ENCODE measurements at regions not wholly inside any gene's neighbourhood (a gene's known extent, or its start where the extent isn't known, plus 50 kb on each side); places are given as distances from the start of the nearest gene placed in this dataset.
"Not testable (repeated sequence)": the region's sequence is repeated elsewhere in the genome, so short reads cannot be mapped to it uniquely, and the experiment has no call there.

GRCh38 chr20:51945177-51945576, 142.9 kb upstream of the SALL4 start:
- Histone ChIP-seq H3K27ac (ENCODE audit: low read depth, low read length, poor library complexity, severe bottlenecking) (no peak overlapping the region), H3K27me3 (ENCODE audit: insufficient read depth, low read length) (no peaks in the 10 kb centered on the region), H3K79me2 (ENCODE audit: insufficient read depth, low read length) (no peaks in the 10 kb centered on the region), H2AFZ (ENCODE audit: low read length) (no peak overlapping the region), H3K9me3 (ENCODE audit: low read length) (no peaks in the 10 kb centered on the region), H3K36me3 (ENCODE audit: insufficient read depth, low read length) (no peaks in the 10 kb centered on the region), H3K4me3 (ENCODE audit: low read depth, low read length, poor library complexity, severe bottlenecking) (no peak overlapping the region), H4K20me1 (ENCODE audit: insufficient read depth, low read length) (no peaks in the 10 kb centered on the region), H3K4me1 (ENCODE audit: insufficient read depth, low read length, severe bottlenecking) (no peaks in the 10 kb centered on the region), H3K9ac (ENCODE audit: low read length) (no peak overlapping the region), H3F3A (ENCODE audit: insufficient read depth, low read length) (no peaks in the 10 kb centered on the region), H3K4me2 (ENCODE audit: low read length) (no peak overlapping the region), H3K9me2 (ENCODE audit: low read depth, low read length) (no peaks in the 10 kb centered on the region)
- TF ChIP-seq EZH2 (IDR thresholded peaks at IDR 0.05; ENCODE audit: borderline replicate concordance, low read length): no peak
- no peak for TF ChIP-seq CTCF (IDR thresholded peaks at IDR 0.05; ENCODE audit: low read length)

- Histone ChIP-seq H3K4me3 (ENCODE audit: low read depth, low read length, poor library complexity, severe bottlenecking) (no peak overlapping the region), H4K20me1 (ENCODE audit: insufficient read depth, low read length) (no peaks in the 10 kb centered on the region), H2AFZ (ENCODE audit: low read length) (no peak overlapping the region), H3K27me3 (ENCODE audit: insufficient read depth, low read length) (no peaks in the 10 kb centered on the region; the same call in 1 of the 2 replicates), H3K9ac (ENCODE audit: low read length) (no peak overlapping the region), H3K79me2 (ENCODE audit: insufficient read depth, low read length) (no peaks in the 10 kb centered on the region), H3K9me2 (ENCODE audit: low read depth, low read length) (no peaks in the 10 kb centered on the region), H3K9me3 (ENCODE audit: low read length) (no peaks in the 10 kb centered on the region), H3K4me1 (ENCODE audit: insufficient read depth, low read length, severe bottlenecking) (no peaks in the 10 kb centered on the region), H3K27ac (ENCODE audit: low read depth, low read length, poor library complexity, severe bottlenecking) (no peak overlapping the region), H3K4me2 (ENCODE audit: low read length) (no peak overlapping the region), H3K36me3 (ENCODE audit: insufficient read depth, low read length) (no peaks in the 10 kb centered on the region), H3F3A (ENCODE audit: insufficient read depth, low read length) (no peaks in the 10 kb centered on the region)
- TF ChIP-seq EZH2 (IDR thresholded peaks at IDR 0.05; ENCODE audit: borderline replicate concordance, low read length) (no peak), CTCF (IDR thresholded peaks at IDR 0.05; ENCODE audit: low read length) (no peak)
These were observed 141.4 kb upstream of the SALL4 start for GRCh38 chr20:51943761-51944160.

GRCh38 chr20:51943326-51943725, 141.0 kb upstream of the SALL4 start:
- not testable (repeated sequence) for H3F3A ChIP-seq (ENCODE audit: insufficient read depth, low read length); H3K27ac ChIP-seq (ENCODE audit: low read depth, low read length, poor library complexity, severe bottlenecking); H3K79me2 ChIP-seq (ENCODE audit: insufficient read depth, low read length); H3K9me2 ChIP-seq (ENCODE audit: low read depth, low read length); H3K4me3 ChIP-seq (ENCODE audit: low read depth, low read length, poor library complexity, severe bottlenecking); H2AFZ ChIP-seq (ENCODE audit: low read length); H3K4me2 ChIP-seq (ENCODE audit: low read length); H3K9me3 ChIP-seq (ENCODE audit: low read length); H3K4me1 ChIP-seq (ENCODE audit: insufficient read depth, low read length, severe bottlenecking); H3K36me3 ChIP-seq (ENCODE audit: insufficient read depth, low read length); H3K27me3 ChIP-seq (ENCODE audit: insufficient read depth, low read length); H3K9ac ChIP-seq (ENCODE audit: low read length); H4K20me1 ChIP-seq (ENCODE audit: insufficient read depth, low read length)

GRCh38 chr20:51941503-51941902, 139.2 kb upstream of the SALL4 start:
- H3F3A ChIP-seq (ENCODE audit: insufficient read depth, low read length): no peaks in the 10 kb centered on the region
- H3K79me2 ChIP-seq (ENCODE audit: insufficient read depth, low read length): no peaks in the 10 kb centered on the region
- no peaks in the 10 kb centered on the region; the same call in 1 of the 2 replicates for H3K27me3 ChIP-seq (ENCODE audit: insufficient read depth, low read length)
- H3K9ac ChIP-seq (ENCODE audit: low read length): no peak overlapping the region
- no peaks in the 10 kb centered on the region for H4K20me1 ChIP-seq (ENCODE audit: insufficient read depth, low read length)
- H3K4me2 ChIP-seq (ENCODE audit: low read length): no peak overlapping the region
- no peak overlapping the region for H3K27ac ChIP-seq (ENCODE audit: low read depth, low read length, poor library complexity, severe bottlenecking)
- H3K4me1 ChIP-seq (ENCODE audit: insufficient read depth, low read length, severe bottlenecking): no peaks in the 10 kb centered on the region
- H2AFZ ChIP-seq (ENCODE audit: low read length): no peak overlapping the region
- TF ChIP-seq CTCF (IDR thresholded peaks at IDR 0.05; ENCODE audit: low read length) (no peak), EZH2 (IDR thresholded peaks at IDR 0.05; ENCODE audit: borderline replicate concordance, low read length) (no peak)
- no peaks in the 10 kb centered on the region for H3K36me3 ChIP-seq (ENCODE audit: insufficient read depth, low read length)
- H3K9me3 ChIP-seq (ENCODE audit: low read length): no peaks in the 10 kb centered on the region
- no peak overlapping the region for H3K4me3 ChIP-seq (ENCODE audit: low read depth, low read length, poor library complexity, severe bottlenecking)
- no peaks in the 10 kb centered on the region for H3K9me2 ChIP-seq (ENCODE audit: low read depth, low read length)

All from OCI-LY1 (cell line).